GM13976 (cell line): ENCODE measurements at regions not wholly inside any gene's neighbourhood (a gene's known extent, or its start where the extent isn't known, plus 50 kb on each side); places are given as distances from the start of the nearest gene placed in this dataset.
"Not testable (repeated sequence)": the region's sequence is repeated elsewhere in the genome, so short reads cannot be mapped to it uniquely, and the experiment has no call there.

ENCODE experiments used
- DNase-seq: peaks from one replicate; pipeline ENCODE4 v3.0.0; 2012; ENCODE audit warnings: low spot score
- in situ Hi-C: fragments of 300-500 bp; cut with MboI; formaldehyde crosslinking; loops from one replicate; pipeline ENCODE4 v1.12.0; 2022; ENCODE audit warnings: low sequenced_read_pairs, mixed read lengths, inconsistent platforms; ENCODE audit not compliant: unreplicated experiment
- TF ChIP-seq, protein P1 (sequence below): IDR thresholded peaks from 2 replicates; pipeline ENCODE4 v1.5.1; 2012; ENCODE audit warnings: borderline replicate concordance, mild to moderate bottlenecking; ENCODE audit not compliant: insufficient read depth; ENCODE audit errors: extremely low read depth, missing control alignments, control extremely low read depth

DNA sequence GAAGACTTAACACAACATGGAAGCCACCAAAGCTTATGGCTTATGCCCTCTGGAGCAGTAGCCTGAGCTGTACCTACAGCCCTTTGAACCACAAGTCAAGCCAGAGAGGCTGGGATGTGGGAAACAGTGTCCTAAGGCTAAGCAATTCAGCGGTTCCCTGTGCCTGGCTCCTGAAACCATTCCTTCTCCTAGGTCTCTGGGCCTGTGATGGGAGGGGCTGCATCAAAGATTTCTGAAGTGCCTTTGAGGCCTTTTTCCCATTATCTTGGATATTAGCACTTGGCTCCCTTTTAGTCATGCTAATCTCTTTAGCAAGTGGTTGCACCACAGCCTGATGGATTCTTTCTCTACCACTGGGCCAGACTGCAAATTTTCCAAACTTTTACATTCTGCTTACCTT, 140.5 kb upstream of the NUDT10 start:
- in situ Hi-C loops = no loop called here
- TF ChIP-seq, protein P1, sequence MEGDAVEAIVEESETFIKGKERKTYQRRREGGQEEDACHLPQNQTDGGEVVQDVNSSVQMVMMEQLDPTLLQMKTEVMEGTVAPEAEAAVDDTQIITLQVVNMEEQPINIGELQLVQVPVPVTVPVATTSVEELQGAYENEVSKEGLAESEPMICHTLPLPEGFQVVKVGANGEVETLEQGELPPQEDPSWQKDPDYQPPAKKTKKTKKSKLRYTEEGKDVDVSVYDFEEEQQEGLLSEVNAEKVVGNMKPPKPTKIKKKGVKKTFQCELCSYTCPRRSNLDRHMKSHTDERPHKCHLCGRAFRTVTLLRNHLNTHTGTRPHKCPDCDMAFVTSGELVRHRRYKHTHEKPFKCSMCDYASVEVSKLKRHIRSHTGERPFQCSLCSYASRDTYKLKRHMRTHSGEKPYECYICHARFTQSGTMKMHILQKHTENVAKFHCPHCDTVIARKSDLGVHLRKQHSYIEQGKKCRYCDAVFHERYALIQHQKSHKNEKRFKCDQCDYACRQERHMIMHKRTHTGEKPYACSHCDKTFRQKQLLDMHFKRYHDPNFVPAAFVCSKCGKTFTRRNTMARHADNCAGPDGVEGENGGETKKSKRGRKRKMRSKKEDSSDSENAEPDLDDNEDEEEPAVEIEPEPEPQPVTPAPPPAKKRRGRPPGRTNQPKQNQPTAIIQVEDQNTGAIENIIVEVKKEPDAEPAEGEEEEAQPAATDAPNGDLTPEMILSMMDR = no peak
- DNase-seq = no peak

DNA sequence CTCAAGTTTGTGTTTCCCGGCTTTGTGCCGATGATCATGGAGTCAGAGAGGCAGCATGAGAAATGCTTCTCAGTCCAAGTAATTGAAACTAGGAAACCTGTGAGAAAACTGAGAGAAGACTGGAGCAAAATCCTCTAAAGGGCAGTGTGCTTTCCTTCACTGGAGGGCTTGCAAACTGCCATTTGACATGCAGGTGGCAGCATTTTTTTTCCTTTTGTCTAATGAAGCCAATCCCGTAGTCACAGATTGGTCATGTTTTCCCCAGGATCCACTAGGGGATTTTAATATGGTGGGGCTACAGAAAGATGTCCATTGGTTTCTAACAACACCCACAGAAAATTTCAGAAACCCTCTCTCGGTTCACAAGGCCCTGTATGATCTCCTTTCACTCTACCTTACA, 117.4 kb upstream of the NUDT10 start:
- no peak for DNase-seq
- TF ChIP-seq, protein P1 = no peak
- in situ Hi-C loops = no loop called here

DNA sequence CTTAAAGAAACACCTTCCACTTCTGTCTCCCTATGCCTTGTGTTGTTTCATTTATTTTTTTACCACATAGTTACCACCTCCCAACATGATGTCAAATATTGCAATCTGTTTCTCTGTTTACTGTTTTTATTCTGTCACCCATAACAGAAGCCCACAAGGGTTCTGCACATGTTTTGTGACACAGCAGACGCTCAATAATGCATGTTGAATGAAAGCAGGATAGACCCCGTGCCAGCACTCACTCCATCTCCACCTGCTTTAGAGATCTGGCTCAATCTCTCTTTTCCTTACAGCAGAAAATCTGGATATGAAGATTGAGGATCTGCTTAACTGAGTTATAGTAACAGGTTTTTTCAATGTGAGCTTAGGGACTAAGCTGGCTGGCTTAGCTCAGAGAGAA, 116.8 kb upstream of the NUDT10 start:
- in situ Hi-C loops = no loop called here
- TF ChIP-seq, protein P1 = no peak
- no peak for DNase-seq

DNA sequence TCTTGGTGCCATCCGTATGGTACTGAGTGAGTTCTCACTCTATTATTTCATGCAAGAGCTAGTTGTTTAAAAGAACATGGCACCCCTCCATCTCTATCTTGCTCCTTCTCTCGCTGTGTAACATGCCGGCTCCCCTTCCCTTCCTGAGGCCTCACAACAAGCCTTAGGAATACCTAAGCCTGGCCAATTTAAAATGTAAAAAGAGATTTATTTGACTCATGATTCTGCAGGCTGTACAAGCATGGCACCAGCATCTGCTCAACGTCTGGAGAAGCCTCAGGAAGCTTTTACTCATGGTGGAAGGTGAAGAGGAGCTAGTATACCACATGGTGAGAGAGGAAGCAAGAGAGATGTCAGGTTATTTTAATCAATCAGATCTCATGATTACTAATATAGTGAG, 90.4 kb upstream of the NUDT10 start:
- DNase-seq = no peak
- TF ChIP-seq, protein P1 = no peak
- in situ Hi-C loops = no loop called here

DNA sequence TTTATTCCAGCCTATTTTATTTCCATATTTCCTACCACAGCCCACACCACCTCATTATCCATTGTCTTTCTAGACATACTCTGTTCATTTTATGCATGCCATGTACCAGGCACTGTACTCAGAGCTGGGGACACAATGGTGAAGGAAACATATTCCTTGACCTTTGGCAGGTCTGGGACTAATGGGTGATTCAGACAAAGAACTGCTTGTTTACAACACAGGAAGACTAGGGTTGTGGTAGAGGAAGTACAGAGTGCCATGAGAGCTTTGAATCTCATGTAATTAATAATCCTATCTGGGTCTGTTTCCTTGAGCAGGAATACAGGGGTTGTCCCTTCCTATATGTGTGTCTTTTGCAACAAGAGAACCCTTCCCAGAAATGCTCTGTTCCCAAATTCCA, 75.1 kb upstream of the NUDT10 start:
- TF ChIP-seq, protein P1 = no peak
- no peak for DNase-seq
- in situ Hi-C loops = no loop called here

DNA sequence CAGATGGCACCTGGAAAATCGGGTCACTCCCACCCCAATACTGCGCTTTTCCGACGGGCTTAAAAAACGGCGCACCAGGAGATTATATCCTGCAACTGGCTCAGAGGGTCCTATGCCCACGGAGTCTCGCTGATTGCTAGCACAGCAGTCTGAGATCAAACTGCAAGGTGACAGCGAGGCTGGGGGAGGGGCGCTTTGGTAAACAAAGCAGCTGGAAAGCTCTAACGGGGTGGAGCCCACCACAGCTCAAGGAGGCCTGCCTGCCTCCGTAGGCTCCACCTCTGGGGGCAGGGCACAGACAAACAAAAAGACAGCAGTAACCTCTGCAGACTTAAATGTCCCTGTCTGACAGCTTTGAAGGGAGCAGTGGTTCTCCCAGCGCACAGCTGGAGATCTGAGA, 70.4 kb upstream of the NUDT10 start:
- DNase-seq, in situ Hi-C loops: not testable (repeated sequence)

DNA sequence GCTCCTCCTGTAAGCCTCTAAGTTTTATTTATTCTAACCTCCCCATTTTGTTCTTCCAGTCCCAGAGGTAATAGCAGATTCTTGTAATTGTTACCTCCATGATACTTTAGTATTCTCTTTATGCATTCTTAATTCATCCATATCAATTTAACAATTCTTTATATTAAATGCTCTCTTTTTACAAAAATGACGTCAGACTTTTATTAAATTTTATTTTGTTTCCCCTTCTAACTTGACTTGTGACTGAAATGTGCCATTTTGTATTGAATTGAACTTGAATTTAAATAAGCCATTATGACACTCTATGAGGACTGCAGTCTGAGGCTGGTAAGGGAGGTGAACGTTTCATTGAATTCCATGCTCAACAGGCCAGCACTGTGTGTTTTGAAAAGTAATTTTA, 60.0 kb upstream of the NUDT10 start:
- in situ Hi-C loops = no loop called here
- DNase-seq = no peak
- TF ChIP-seq, protein P1 = no peak
